ENCODE measurements at regions not wholly inside any gene's neighbourhood (a gene's known extent, or its start where the extent isn't known, plus 50 kb on each side); places are given as distances from the start of the nearest gene placed in this dataset.

DNA sequence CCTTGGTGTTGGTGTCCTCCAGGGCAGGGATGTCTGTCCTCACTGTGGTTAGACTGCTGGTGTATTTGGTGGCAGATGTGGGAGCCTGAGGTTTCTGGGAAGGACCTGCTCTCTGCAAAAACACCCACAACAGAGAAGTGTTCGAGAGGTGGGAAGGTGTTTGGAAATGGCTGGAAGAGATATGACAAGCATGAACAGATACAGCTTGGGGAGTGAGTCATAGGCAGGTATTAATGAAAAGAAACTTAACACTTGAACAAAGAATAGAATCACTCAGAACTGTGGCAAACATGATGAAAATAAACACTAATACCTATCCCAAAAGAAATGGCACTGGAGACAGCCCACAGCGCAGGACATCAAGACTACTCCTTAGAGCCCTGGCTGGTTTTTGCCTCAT is 192.4 kb upstream of the RORA start:
- Histone ChIP-seq H3K36me3 (ENCODE audit: control insufficient read depth in 4 of 4, insufficient read depth in 4 of 4, low read length in 4 of 4) (no peaks in the 10 kb centered on the region), H3K4me3 (no peak overlapping the region), H3K27ac (ENCODE audit: low read depth in 1 of 2, low read length in 1 of 2) (no peak overlapping the region), H3K4me1 (ENCODE audit: control insufficient read depth in 5 of 5, insufficient read depth in 5 of 5, low read length in 5 of 5) (no peaks in the 10 kb centered on the region), H3K9ac (ENCODE audit: insufficient read depth in 1 of 2, low read length in 2 of 2) (no peak overlapping the region), H3K27me3 (ENCODE audit: control insufficient read depth in 3 of 3, insufficient read depth in 3 of 3, low read length in 2 of 3) (peaks cover 0 to 2% (median 0%) of the 10 kb centered on the region in 3 donors), H3K9me3 (ENCODE audit: control insufficient read depth in 4 of 4, insufficient read depth in 3 of 4, low read length in 3 of 4) (no peaks in the 10 kb centered on the region)
- TF ChIP-seq, protein P1, sequence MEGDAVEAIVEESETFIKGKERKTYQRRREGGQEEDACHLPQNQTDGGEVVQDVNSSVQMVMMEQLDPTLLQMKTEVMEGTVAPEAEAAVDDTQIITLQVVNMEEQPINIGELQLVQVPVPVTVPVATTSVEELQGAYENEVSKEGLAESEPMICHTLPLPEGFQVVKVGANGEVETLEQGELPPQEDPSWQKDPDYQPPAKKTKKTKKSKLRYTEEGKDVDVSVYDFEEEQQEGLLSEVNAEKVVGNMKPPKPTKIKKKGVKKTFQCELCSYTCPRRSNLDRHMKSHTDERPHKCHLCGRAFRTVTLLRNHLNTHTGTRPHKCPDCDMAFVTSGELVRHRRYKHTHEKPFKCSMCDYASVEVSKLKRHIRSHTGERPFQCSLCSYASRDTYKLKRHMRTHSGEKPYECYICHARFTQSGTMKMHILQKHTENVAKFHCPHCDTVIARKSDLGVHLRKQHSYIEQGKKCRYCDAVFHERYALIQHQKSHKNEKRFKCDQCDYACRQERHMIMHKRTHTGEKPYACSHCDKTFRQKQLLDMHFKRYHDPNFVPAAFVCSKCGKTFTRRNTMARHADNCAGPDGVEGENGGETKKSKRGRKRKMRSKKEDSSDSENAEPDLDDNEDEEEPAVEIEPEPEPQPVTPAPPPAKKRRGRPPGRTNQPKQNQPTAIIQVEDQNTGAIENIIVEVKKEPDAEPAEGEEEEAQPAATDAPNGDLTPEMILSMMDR (IDR thresholded peaks at IDR 0.05; ENCODE audit: control extremely low read depth, extremely low read depth) = no peak
- ATAC-seq (ENCODE audit: insufficient read depth, low FRiP score) (no peak), DNase-seq (no peak)
- 87 to 91% methylated on average over 2 of the region's 2 CpGs for WGBS, 2 donors

DNA sequence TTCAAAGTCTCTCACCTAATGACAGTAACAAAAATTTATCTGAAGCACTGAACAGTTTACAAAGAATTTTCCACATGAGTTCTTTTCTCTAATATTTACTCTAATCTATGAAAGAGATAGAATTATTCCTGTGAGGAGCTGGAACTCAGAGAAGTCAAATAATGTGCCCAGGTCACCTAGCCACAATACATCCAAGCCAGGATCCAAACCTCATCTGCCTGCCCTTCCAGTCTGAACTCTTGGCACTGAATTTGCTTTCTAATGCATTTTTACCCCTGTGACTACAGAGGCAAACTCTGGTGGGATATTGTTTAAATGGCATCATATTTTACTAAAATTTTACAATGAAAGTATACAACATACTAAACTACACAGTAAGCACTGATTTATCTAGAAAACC is 191.4 kb upstream of the RORA start:
- Histone ChIP-seq H3K4me3 (no peak overlapping the region), H3K9me3 (ENCODE audit: control insufficient read depth in 4 of 4, insufficient read depth in 3 of 4, low read length in 3 of 4) (no peaks in the 10 kb centered on the region), H3K27me3 (ENCODE audit: control insufficient read depth in 3 of 3, insufficient read depth in 3 of 3, low read length in 2 of 3) (peaks cover 0 to 2% (median 0%) of the 10 kb centered on the region in 3 donors), H3K27ac (ENCODE audit: low read depth in 1 of 2, low read length in 1 of 2) (no peak overlapping the region), H3K9ac (ENCODE audit: insufficient read depth in 1 of 2, low read length in 2 of 2) (no peak overlapping the region), H3K36me3 (ENCODE audit: control insufficient read depth in 4 of 4, insufficient read depth in 4 of 4, low read length in 4 of 4) (no peaks in the 10 kb centered on the region), H3K4me1 (ENCODE audit: control insufficient read depth in 5 of 5, insufficient read depth in 5 of 5, low read length in 5 of 5) (no peaks in the 10 kb centered on the region)
- DNase-seq (no peak), ATAC-seq (ENCODE audit: insufficient read depth, low FRiP score) (no peak)
- TF ChIP-seq, protein P1 (IDR thresholded peaks at IDR 0.05; ENCODE audit: control extremely low read depth, extremely low read depth) = no peak

DNA sequence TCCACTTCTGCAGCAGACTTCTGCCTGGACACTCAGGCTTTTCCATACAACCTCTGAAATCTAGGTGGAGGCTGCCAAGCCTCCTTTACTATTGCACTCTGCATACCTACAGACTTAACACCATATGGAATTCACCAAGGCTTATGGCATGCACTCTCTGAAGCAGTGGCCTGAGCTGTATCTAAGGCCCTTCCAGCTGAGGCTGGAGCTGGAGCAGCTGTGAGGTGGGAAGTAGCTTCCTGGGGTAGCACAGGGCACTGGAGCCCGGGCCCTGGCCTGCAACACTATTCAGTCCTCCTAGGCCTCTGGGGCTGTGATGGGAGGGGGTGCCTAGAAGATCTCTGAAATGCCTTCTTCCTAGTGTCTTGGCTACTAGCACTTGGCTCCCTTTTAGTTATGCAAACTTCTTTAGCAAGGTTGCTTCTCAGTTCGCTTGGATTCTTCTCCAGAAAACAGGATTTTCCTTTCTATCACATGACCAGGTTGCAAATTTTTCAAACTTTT is 186.6 kb upstream of the RORA start:
- ATAC-seq (ENCODE audit: insufficient read depth, low FRiP score) (no peak), DNase-seq (no peak)
- Histone ChIP-seq H3K27me3 (ENCODE audit: control insufficient read depth in 3 of 3, insufficient read depth in 3 of 3, low read length in 2 of 3) (peaks cover 0 to 2% (median 0%) of the 10 kb centered on the region in 3 donors), H3K4me3 (no peak overlapping the region), H3K36me3 (ENCODE audit: control insufficient read depth in 4 of 4, insufficient read depth in 4 of 4, low read length in 4 of 4) (no peaks in the 10 kb centered on the region), H3K9ac (ENCODE audit: insufficient read depth in 1 of 2, low read length in 2 of 2) (no peak overlapping the region), H3K9me3 (ENCODE audit: control insufficient read depth in 4 of 4, insufficient read depth in 3 of 4, low read length in 3 of 4) (no peaks in the 10 kb centered on the region), H3K4me1 (ENCODE audit: control insufficient read depth in 5 of 5, insufficient read depth in 5 of 5, low read length in 5 of 5) (peaks cover 0 to 7% (median 0%) of the 10 kb centered on the region in 5 donors), H3K27ac (ENCODE audit: low read depth in 1 of 2, low read length in 1 of 2) (no peak overlapping the region)
- 78 to 91% methylated on average over 2 of the region's 2 CpGs for WGBS, 2 donors
- TF ChIP-seq, protein P1 (IDR thresholded peaks at IDR 0.05; ENCODE audit: control extremely low read depth, extremely low read depth) = no peak

- Histone ChIP-seq H3K27me3 (ENCODE audit: control insufficient read depth in 3 of 3, insufficient read depth in 3 of 3, low read length in 2 of 3) (no peaks in the 10 kb centered on the region), H3K9me3 (ENCODE audit: control insufficient read depth in 4 of 4, insufficient read depth in 3 of 4, low read length in 3 of 4) (no peaks in the 10 kb centered on the region), H3K36me3 (ENCODE audit: control insufficient read depth in 4 of 4, insufficient read depth in 4 of 4, low read length in 4 of 4) (no peaks in the 10 kb centered on the region), H3K4me3 (no peak overlapping the region), H3K9ac (ENCODE audit: insufficient read depth in 1 of 2, low read length in 2 of 2) (no peak overlapping the region), H3K4me1 (ENCODE audit: control insufficient read depth in 5 of 5, insufficient read depth in 5 of 5, low read length in 5 of 5) (peaks cover 0 to 7% (median 0%) of the 10 kb centered on the region in 5 donors), H3K27ac (ENCODE audit: low read depth in 1 of 2, low read length in 1 of 2) (no peak overlapping the region)
- 34 to 47% methylated on average over 3 of the region's 3 CpGs for WGBS, 2 donors
- DNase-seq = peak in 2 of 3 donors; percentile 23 to 59
- ATAC-seq (ENCODE audit: insufficient read depth, low FRiP score) = no peak
- TF ChIP-seq, protein P1 (IDR thresholded peaks at IDR 0.05; ENCODE audit: control extremely low read depth, extremely low read depth) = no peak
These were observed 182.9 kb upstream of the RORA start for GRCh38 chr15:61411902-61412510.

Measured in lung (tissue), 11 donors.